Mammary epithelial cell (primary cell): ENCODE measurements at regions not wholly inside any gene's neighbourhood (a gene's known extent, or its start where the extent isn't known, plus 50 kb on each side); places are given as distances from the start of the nearest gene placed in this dataset.

Experiments used
- EZH2 ChIP-seq: IDR thresholded peaks from 2 replicates; pipeline ENCODE4 v1.6.1; 2012; ENCODE audit warnings: low read length, inconsistent platforms, borderline replicate concordance
- TF ChIP-seq, protein P1 (sequence below), 2 donors: IDR thresholded peaks in 1 of 2; conservative IDR thresholded peaks in 1 of 2; 2 replicates each; pipeline ENCODE4 v1.5.1; 2011 to 2012; ENCODE audit warnings: inconsistent platforms in 2 of 2, low read length in 2 of 2, mild to moderate bottlenecking in 2 of 2, control low read depth in 1 of 2, low read depth in 1 of 2; ENCODE audit not compliant: insufficient read depth in 1 of 2; ENCODE audit errors: extremely low read depth in 1 of 2

DNA sequence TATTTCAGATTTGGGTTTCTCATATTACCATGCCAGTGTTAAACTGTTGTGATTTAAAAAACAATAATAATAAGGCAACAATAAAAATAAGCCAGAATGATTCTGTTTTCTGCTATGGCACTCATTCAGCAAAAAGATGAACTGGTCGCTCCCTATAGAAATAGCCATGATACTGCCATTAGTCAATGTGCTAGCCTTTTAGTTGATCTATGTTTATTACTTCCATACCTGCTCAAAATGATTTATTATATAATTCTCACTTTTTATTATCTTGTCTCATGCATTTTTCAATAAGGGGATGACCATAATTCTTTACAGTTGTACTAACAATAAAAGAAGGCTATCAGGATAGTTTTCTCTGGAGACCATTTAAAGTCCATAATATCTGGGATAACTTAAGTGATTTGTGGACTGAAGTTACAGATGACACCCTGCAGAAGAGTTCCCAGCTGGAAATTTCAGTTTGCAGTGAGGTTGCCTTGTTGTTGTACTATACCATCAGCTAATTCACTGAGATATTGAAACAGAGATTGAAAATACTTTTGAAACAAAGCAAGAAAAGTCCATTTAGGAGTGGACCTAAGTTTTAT is 334.3 kb downstream of the GABRB2 start:
- TF ChIP-seq, protein P1, sequence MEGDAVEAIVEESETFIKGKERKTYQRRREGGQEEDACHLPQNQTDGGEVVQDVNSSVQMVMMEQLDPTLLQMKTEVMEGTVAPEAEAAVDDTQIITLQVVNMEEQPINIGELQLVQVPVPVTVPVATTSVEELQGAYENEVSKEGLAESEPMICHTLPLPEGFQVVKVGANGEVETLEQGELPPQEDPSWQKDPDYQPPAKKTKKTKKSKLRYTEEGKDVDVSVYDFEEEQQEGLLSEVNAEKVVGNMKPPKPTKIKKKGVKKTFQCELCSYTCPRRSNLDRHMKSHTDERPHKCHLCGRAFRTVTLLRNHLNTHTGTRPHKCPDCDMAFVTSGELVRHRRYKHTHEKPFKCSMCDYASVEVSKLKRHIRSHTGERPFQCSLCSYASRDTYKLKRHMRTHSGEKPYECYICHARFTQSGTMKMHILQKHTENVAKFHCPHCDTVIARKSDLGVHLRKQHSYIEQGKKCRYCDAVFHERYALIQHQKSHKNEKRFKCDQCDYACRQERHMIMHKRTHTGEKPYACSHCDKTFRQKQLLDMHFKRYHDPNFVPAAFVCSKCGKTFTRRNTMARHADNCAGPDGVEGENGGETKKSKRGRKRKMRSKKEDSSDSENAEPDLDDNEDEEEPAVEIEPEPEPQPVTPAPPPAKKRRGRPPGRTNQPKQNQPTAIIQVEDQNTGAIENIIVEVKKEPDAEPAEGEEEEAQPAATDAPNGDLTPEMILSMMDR (conservative IDR thresholded peaks at IDR 0.05 in 1 of 2, IDR thresholded peaks at IDR 0.05 in 1 of 2; ENCODE audit: extremely low read depth in 1 of 2, insufficient read depth in 1 of 2, low read depth in 1 of 2, low read length in 2 of 2): no peak
- TF ChIP-seq EZH2: no peak
